NCI-H345 treated with DMSO at 0.1 percent for 48 hours (cell line): ENCODE measurements at regions not wholly inside any gene's neighbourhood (a gene's known extent, or its start where the extent isn't known, plus 50 kb on each side); places are given as distances from the start of the nearest gene placed in this dataset.

ENCODE experiments used
- DNase-seq: peaks from one replicate; lab custom pipeline; 2025; ENCODE audit not compliant: unreplicated experiment; lab: John Stamatoyannopoulos, UW

- no peak for DNase-seq
Observed at GRCh38 chr1:199038156-199038555, 399.3 kb downstream of the PTPRC start.

DNA sequence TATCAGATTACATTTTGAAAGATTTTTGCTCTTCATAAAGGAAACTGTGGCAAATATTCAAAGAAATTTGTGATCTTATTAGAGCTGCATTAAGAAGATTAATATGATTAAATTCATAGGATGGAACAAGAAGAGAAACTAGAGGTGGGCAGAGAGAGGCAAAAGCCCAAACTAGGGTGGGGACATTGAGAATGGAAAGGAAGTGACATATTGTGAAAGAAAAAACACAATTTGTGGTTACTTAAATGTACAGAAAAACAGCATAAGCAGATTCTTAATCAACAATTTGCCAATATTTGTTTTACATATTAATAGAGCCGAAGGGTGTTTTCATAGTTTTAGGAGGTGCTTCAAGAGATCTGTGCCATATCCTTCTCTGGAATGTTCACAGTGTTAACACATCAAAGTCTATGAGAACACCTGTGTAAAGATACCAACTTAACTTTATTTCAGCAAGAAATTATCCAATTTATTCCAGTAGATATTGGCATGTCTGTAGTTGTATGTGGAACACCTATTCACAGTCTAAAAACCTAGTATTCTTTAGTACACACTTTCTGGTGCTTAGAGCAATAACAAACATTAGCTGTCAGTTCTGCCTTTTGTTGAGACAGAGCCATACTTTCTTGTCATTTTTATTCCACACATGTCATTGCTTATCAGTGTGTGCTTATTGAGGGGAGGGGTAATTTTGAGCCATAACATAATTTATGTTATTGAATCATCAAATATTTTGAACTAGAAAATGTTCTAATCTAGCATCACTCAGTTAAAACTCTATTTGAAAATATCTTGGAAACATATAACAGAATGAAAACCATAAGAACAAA lies 401.5 kb downstream of the PTPRC start:
- DNase-seq, result no peak

- no peak for DNase-seq
Observed at GRCh38 chr1:199041173-199041914, 402.5 kb downstream of the PTPRC start.

- no peak for DNase-seq
Observed at GRCh38 chr1:199042193-199042592, 403.4 kb downstream of the PTPRC start.

GRCh38 chr1:199044191-199044590 lies 405.4 kb downstream of the PTPRC start:
- DNase-seq, result no peak

DNA sequence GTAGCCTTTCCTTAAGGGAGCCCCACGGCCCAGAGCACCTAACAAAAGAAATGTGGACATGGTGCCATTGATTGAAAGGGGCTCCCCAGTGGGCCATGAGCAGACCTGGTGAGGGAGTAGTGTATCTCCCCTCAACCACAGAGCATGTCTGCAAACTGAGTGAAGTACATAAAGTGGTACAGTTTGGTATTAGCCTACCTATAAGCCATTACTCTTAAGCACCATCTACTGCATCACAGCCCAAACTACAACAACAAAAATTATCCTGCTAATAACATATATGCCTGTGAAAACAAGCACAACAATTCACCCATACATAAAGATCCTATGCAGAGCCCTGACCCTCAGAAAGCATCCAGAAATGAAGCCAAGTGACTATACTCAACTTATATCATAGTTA lies 407.8 kb downstream of the PTPRC start:
- no peak for DNase-seq

GRCh38 chr1:199054694-199055093 lies 415.9 kb downstream of the PTPRC start:
- DNase-seq, result no peak

DNA sequence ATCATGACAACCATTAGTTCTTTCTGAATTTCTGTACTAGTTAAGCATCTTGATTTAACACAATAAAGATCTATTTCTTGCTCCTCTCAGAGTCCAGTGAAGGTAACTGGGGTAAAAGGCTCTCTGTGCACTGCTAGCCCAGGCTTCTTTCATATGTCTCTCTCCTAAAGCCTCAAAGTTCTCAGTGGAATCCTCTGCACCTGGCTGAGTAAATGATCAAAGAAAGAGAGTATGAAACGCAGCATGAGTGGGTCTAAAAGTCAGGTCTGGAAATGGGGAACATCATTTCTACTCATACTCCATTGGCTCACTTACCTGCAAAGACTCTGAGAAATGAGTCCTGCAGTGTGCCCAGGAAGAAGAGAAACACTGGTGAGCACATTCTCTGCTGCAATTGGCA lies 418.5 kb downstream of the PTPRC start:
- DNase-seq, result no peak

GRCh38 chr1:199058281-199058680 lies 419.4 kb downstream of the PTPRC start:
- no peak for DNase-seq

DNA sequence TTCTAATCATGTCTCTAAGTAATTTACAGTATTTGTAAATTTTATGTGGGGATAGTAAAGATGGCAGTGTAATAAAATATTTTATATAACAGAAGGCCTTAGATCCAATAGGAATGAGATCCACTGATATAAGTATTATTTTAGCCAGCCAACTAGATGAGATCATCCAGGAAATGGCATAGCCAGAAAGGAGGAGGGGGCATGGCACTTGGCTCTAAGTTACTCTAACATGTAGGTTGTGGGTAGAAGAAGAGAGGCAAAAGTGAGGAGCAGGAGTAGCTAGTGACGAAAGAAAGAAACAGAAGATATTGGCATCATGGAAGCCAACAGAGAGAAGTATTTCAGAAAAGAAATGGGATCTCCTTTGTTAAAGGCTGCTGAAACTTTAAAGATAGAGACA lies 426.1 kb downstream of the PTPRC start:
- no peak for DNase-seq

- no peak for DNase-seq
Observed at GRCh38 chr1:199067483-199067882, 428.6 kb downstream of the PTPRC start.

DNA sequence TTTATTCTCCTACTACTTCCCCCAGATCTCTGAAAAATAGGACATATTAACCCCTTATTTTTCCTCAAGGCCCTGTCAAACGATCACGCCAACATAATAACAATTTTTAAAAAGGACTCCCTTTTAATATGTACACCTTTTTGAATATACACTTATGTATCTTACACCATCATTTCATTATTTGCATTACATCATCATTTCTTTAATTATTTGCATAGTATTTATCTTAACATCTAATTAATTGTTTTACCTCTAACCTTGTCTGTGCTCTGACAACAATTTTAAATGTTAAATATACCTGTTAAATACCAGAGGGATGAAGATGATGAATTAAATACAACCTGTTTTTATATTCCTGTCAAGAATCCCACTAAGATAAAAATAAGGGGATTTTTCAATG lies 432.2 kb downstream of the PTPRC start:
- no peak for DNase-seq

DNA sequence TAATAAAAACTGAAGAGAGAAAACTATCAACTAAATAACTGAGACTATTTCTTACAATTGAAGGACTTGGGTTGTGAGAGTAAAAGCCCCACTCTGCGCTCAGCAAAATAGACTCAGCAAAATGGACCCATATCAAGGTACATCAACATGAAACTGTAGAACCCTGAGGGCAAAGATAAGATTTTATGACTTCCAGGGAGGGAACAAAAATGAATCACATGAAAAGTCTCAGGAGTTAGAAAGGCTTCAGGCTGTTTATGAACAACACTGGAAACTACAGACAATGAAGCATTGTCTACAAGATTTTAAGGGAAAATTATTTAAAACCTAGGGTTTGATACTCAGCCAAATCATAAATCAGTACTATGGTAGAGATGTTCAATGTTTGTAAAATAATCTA lies 434.3 kb downstream of the PTPRC start:
- no peak for DNase-seq

DNA sequence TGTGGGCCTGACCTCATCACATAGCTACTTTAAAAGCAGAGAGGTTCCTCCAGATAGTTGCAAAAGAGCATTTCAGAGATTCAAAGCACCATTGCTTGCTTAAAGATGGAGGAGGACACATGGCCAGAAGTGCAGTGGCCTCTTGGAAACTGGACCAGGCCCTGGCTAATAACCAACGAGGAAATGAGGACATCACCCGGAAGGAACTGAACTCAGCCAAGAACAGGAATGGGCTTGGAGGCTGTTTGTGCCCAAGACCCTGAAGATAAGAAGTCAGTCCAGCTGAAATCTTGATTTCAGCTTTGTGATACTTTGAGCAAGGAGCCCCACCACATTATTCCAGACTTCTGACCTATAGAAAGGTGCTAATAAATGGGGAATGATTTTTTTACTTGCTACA lies 437.0 kb downstream of the PTPRC start:
- DNase-seq, result no peak

- DNase-seq, result no peak
Observed at GRCh38 chr1:199079994-199080393, 441.2 kb downstream of the PTPRC start.

DNA sequence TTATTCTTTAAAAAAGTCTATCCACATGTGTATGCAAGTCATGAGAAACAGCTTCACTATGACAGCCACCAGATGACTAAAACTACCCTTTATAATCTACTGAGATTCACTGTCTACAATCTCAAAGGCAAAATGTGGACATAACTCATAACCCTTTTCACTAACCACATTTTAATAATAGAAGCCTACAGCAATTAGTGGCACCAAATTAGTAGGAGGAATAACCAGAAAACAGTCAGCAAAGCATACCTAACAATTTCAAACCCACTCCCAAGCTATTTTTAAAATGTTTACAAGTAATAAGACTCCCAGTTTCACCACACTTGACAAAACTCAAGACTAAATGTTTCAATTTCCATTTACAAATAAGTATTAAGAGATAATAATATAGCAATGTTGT lies 442.9 kb downstream of the PTPRC start:
- no peak for DNase-seq

DNA sequence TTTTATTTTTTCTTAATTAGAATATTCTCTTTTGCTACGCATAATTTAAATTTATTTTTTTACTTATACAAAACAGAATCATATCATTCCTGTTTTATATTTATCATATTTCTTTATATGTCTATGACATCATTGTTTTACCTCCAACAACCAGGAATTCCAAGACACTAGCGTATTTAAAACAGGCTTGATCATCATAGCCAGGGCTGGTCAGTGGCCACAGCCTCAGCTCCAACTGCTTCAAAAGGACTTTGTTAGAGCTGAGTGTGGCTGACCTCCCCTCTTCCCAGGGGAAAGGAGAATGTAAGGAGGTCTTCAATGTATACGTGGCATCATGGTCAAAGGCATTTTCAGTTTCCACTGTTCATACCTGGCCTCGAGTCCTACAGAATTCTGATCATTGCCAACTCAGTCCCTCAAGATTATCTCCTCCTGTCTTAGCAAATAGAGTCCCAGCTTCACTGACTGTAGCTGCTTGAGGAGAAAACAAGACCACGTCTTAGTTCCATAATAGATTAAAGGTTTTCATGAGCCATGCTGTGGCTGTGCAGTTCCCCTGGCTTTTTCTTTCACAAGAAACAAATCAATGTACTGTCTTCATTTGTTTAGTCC lies 444.0 kb downstream of the PTPRC start:
- DNase-seq, result no peak

DNA sequence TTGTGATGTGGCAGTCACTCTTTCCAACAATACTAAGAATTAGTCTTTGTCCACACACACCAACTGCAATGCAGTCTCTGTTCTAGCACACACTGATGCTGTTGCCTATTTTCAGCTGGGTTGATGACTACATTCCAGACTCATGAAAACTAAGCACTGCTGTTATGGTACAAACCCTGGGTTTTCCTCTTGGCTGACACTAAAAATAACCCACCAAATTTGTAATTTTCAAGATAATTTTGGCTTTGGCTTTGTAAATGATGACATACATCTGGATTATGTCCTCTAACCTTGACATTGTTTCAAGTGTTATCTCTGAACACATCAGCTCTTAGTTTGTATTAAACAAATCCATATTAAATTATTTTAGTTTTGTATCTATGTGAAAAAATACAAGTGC lies 444.8 kb downstream of the PTPRC start:
- no peak for DNase-seq

DNA sequence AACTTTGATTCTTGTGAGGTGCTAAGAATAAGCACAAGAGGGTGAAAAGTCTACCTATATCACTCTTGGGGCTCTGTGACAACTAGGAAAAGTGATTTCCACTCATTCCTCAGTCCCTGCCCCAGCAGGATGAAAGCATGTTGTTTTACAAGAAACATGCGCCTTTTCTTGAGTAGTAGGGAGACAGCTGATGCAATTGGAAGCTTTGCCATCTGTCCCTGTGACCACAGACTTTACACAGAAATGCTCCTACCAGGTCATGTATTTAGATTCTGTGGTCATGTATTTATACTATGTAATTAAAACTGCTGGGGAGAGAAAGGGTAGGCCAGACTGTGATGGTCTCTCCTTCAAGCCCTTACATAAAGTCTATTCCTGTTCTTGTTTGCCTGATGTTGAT lies 445.5 kb downstream of the PTPRC start:
- DNase-seq, result no peak

DNA sequence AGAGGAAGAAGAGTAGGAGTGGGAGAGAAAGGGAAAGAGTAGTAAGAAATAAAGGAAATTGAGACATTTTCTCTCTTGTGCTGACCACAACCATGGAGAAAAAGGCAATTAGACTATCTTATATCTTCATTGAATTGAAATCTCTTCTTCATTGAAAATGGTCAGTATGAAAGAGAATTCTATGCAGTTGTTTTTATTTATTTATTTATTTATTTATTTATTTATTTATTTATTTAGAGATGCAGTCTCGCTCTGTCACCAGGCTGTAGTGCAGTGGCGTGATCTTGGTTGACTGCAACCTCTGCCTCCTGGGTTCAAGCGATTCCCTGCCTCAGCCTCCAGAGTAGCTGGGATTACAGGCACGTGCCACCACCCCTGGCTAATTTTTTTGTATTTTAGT lies 447.1 kb downstream of the PTPRC start:
- DNase-seq, result no peak

DNA sequence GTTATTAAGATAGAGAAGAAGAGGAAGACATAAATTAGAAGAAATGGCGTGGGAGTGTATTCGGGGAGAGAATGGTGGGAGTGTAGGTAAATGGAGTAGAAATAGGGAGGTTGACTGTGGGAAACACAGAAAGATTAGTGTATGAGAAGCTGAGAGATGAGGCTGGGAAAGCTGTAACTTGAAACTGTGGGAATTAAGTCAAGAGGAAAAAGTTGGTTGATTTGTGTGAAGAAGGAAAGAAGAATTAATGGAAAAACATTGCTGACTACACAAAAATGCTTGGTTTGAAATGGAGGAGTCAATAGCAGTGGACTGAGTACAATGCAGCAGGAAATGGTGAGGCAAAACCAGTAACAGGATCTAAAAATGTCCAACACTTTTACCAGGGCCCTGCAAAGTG lies 448.3 kb downstream of the PTPRC start:
- no peak for DNase-seq
